ENCODE measurements at regions not wholly inside any gene's neighbourhood (a gene's known extent, or its start where the extent isn't known, plus 50 kb on each side); places are given as distances from the start of the nearest gene placed in this dataset.
A peak's percentile ranks its signal among the peaks of the same experiment; 100 is the strongest.
"Not testable (repeated sequence)": the region's sequence is repeated elsewhere in the genome, so short reads cannot be mapped to it uniquely, and the experiment has no call there.

- no peak for DNase-seq (ENCODE audit: low read depth in 3 of 3, low spot score in 2 of 3)
These were observed 94.4 kb upstream of the SKAP2 start for GRCh38 chr7:26958834-26959233.

- DNase-seq (ENCODE audit: low read depth in 3 of 3, low spot score in 2 of 3) = no peak
These were observed 91.1 kb upstream of the SKAP2 start for GRCh38 chr7:26955516-26955915.

- DNase-seq (ENCODE audit: low read depth in 3 of 3, low spot score in 2 of 3) = peak in 2 of 3 donors; percentile 19 to 21
These were observed 90.6 kb upstream of the SKAP2 start for GRCh38 chr7:26954951-26955350.

- no peak for DNase-seq (ENCODE audit: low read depth in 3 of 3, low spot score in 2 of 3)
These were observed 87.1 kb upstream of the SKAP2 start for GRCh38 chr7:26951407-26951950.

GRCh38 chr7:26950889-26951288, 86.5 kb upstream of the SKAP2 start:
- DNase-seq (ENCODE audit: low read depth in 3 of 3, low spot score in 2 of 3) = no peak

GRCh38 chr7:26949319-26949718, 84.9 kb upstream of the SKAP2 start:
- DNase-seq (ENCODE audit: low read depth in 3 of 3, low spot score in 2 of 3) = no peak

- DNase-seq (ENCODE audit: low read depth in 3 of 3, low spot score in 2 of 3) = no peak
These were observed 84.3 kb upstream of the SKAP2 start for GRCh38 chr7:26948617-26949118.

GRCh38 chr7:26944501-26945358, 80.3 kb upstream of the SKAP2 start:
- no peak for DNase-seq (ENCODE audit: low read depth in 3 of 3, low spot score in 2 of 3)

- no peak for DNase-seq (ENCODE audit: low read depth in 3 of 3, low spot score in 2 of 3)
These were observed 73.7 kb upstream of the SKAP2 start for GRCh38 chr7:26937939-26938623.

GRCh38 chr7:26937306-26937705, 72.9 kb upstream of the SKAP2 start:
- DNase-seq (ENCODE audit: low read depth in 3 of 3, low spot score in 2 of 3) = no peak

GRCh38 chr7:26932616-26933015, 68.2 kb upstream of the SKAP2 start:
- DNase-seq (ENCODE audit: low read depth in 3 of 3, low spot score in 2 of 3) = not testable (repeated sequence)

- DNase-seq (ENCODE audit: low read depth in 3 of 3, low spot score in 2 of 3) = no peak
These were observed 66.5 kb upstream of the SKAP2 start for GRCh38 chr7:26930845-26931244.

- no peak for DNase-seq (ENCODE audit: low read depth in 3 of 3, low spot score in 2 of 3)
These were observed 65.8 kb upstream of the SKAP2 start for GRCh38 chr7:26930201-26930600.

- no peak for DNase-seq (ENCODE audit: low read depth in 3 of 3, low spot score in 2 of 3)
These were observed 64.4 kb upstream of the SKAP2 start for GRCh38 chr7:26928703-26929347.

- DNase-seq (ENCODE audit: low read depth in 3 of 3, low spot score in 2 of 3) = no peak
These were observed 61.4 kb upstream of the SKAP2 start for GRCh38 chr7:26925768-26926167.

- no peak for DNase-seq (ENCODE audit: low read depth in 3 of 3, low spot score in 2 of 3)
These were observed 59.9 kb upstream of the SKAP2 start for GRCh38 chr7:26924149-26924767.

- DNase-seq (ENCODE audit: low read depth in 3 of 3, low spot score in 2 of 3) = no peak
These were observed 55.6 kb upstream of the SKAP2 start for GRCh38 chr7:26919906-26920493.

GRCh38 chr7:26918241-26918640, 53.9 kb upstream of the SKAP2 start:
- no peak for DNase-seq (ENCODE audit: low read depth in 3 of 3, low spot score in 2 of 3)

- no peak for DNase-seq (ENCODE audit: low read depth in 3 of 3, low spot score in 2 of 3)
These were observed 52.5 kb upstream of the SKAP2 start for GRCh38 chr7:26916779-26917320.

GRCh38 chr7:26916336-26916735, 51.9 kb upstream of the SKAP2 start:
- no peak for DNase-seq (ENCODE audit: low read depth in 3 of 3, low spot score in 2 of 3)
